AG08396 (cell line): ENCODE measurements at regions not wholly inside any gene's neighbourhood (a gene's known extent, or its start where the extent isn't known, plus 50 kb on each side); places are given as distances from the start of the nearest gene placed in this dataset.

Experiments
- DNase-seq: peaks from one replicate; pipeline ENCODE4 v3.0.0; 2012; ENCODE audit warnings: low spot score, mixed read lengths

DNA sequence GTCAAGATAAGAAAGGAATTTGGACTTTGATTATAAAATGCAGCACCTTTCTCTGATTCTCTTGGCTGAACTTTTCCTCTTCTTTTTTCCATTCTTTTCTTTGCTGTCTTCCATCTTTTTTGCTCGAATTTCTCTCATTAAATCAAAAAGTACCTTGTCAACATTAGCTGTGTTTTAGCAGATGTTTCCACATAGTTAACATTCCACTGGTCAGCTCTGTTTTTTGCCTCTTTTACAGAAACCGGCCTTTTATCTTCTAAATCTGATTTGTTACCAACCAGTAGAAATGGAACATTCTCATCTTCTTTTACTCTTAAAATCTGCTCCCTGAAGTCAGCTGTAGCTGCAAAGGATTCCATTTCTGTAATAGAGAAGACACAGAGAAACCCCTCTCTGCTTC is 71.1 kb upstream of the SYT1 start:
- no peak for DNase-seq

DNA sequence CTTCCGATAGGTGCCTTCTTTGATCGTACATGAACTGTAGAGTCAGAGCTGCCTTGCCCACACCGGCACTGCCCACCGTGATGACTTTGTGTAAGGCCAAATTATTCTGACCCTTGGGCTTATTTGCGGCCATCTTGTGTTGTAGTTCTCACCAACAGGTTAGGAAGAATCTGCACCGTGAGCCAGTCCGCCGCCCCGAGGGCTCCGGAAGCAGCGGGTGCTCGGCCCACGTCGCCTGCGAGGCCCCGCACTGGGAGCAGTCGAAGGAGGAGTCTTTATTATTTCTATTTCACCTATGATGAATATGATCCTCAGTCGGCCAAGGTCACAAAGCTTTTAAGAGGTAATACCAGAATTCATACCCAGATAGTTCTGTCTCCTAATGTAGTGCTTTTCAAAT is 70.6 kb upstream of the SYT1 start:
- no peak for DNase-seq

DNA sequence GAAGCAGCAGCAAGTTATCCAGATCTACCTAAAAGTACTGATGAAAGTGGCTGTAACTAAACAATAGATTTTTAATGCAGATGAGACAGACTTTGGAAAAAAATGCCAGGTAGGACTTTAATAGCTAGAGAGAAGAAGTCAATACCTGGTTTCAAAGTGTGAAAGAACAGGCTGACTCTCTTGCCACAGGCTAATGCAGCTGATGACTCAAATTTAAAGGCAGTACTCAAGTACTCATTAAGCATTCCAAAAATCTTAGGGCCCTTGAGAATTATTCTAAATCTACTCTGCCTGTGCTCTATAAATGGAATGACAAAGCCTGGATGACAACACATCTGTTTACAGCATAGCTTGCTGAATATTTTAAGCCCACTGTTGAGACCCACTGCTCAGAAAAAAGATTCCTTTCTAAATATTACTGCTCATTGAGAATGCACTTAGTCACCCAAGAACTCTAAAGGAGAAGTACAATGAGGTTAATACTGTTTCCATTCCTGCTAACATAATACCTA is 68.6 kb upstream of the SYT1 start:
- DNase-seq: no peak

DNA sequence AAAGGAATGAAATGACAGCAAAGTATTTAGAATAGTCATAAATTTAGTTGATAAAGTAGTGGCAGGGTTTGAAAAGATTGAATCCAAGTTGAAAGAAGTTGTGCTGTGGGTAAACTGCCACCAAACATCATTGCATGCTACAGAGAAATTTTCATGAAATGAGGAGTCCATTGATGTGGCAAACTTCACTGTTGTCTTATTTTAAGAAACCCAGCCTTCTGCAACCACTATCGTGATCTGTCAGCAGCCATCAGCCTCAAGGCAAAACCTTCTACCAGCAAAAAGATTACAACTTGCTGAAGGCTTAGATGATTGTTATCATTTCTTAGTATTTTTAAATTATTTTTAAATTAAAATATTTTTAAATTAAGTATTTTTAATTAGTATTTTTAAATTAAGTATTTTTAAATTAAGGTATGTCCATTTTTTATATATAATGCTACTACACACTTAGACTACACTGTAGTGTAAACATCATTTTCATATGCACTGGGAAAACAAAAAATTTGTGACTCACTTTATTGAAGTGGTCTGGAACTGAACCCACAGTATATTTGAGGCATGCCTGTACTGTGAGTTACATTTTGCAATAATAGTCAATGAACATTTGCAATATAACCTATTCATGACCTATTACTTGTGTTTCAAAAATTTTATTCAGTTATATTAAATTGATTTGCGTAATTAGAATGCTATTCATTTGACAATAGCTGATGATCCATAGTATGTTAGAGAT is 67.2 kb upstream of the SYT1 start:
- DNase-seq: peak; percentile 11

DNA sequence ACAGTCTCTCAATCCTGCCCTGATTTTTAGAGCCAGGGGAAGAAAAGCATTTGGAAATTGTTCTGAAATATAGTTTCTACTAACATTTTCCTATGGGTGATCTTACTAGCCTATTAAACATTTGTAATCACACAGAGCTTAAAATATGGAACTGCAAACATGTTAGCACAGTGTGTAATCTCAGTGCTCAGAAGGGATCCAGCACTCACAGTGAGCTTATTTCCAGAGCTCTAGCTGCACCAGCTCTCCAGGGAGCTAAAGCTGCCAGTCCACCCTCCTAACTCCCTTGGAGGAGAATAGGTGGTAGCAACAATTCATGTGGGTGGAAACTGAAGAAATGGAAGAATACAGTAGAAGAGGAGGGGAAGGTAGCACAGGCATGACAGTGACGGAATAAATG is 64.9 kb upstream of the SYT1 start:
- no peak for DNase-seq

DNA sequence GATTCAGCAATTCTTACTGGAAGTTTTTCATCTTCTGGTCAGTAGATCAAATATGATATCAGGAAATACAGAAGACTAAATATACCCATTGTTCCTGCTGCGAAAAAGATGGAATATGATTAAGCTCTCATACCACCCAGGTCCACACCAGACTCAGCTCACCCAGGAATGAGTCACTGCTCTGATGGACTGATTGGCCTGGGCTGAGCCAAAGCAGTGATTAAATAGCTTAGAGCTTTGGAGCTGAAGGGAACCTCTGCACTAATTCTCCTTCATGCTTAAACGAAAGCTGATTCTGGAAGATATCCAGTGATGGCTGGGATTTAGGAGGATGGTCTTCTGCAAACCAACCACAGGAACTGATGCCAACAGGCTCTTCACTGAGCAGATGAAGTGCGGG is 62.0 kb upstream of the SYT1 start:
- peak; percentile 54 for DNase-seq

DNA sequence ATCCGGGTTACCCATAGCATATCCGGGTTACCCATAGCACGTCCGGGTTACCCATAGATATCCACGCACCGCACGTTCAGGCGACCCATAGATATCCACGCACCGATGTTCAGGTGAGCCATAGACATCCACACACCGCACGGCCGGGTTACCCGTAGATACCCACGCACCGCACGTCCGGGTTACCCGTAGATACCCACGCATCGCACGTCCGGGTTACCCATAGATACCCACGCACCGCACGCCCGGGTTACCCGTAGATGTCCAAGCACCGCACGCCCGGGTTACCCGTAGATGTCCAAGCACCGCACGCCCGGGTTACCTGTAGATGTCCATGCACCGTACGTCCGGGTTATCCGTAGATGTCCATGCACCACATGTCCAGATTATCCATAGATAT is 60.3 kb upstream of the SYT1 start:
- no peak for DNase-seq
